NCI-H524 (cell line): ENCODE measurements at regions not wholly inside any gene's neighbourhood (a gene's known extent, or its start where the extent isn't known, plus 50 kb on each side); places are given as distances from the start of the nearest gene placed in this dataset.
"Not testable (repeated sequence)": the region's sequence is repeated elsewhere in the genome, so short reads cannot be mapped to it uniquely, and the experiment has no call there.

ENCODE experiments used
- DNase-seq, 2 experiments: peaks; one replicate each; lab custom pipeline; 2025; lab: John Stamatoyannopoulos, UW

GRCh38 chr7:46071076-46071475 lies 150.0 kb upstream of the IGFBP3 start:
- no peak for DNase-seq

DNA sequence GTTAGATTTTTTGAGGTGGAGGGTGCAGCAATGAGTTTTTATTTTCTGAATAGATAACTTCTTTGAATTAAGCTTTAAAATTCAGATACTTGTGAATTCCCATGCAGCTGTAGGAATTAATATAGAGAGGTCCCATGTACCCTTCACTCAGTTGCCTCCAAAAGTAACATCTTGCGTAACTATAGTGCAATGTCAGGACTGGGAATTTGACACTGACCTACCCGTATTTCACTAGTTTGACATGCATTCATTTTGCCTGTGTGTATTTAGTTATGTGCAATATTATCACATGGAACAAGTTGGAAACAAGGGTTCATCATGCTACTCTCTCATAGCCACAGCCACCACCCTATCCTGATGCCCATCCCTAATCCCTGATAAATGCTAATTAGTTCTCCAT lies 147.1 kb upstream of the IGFBP3 start:
- no peak for DNase-seq

DNA sequence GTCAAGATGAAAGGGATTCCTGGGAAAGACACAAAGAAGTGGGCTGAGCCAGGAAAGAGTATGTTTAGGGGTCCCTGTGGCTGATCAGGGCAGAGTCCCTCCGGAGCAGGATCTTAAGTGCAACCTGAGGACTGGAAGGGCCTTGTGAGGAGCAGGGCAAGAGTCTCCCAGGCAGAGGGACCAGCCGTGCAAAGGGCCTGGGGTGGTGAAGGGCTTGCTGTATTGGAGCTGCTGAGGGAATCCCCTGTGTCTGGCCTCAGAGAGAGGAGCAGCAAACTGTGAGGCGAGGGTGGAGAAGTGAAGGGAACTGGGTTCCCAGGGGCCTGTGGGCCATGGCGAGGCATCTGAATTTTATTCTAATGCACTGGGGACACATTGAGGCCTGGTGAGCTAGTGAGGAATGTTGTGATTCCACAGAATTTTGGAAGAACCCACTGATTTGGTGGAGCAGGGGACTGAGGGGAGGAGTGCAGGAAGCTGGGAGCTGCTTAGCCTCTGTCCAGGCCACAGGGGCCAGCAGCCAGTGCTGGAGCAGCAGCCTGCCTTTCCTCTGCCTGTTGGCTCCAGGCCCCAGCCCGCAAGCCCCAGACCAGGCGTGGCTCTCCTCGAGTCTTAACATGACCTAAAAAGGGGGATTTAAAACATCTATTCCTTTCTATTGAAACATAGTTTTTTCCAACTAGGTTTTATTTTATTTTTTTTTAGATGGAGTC lies 138.4 kb upstream of the IGFBP3 start:
- no peak for DNase-seq

DNA sequence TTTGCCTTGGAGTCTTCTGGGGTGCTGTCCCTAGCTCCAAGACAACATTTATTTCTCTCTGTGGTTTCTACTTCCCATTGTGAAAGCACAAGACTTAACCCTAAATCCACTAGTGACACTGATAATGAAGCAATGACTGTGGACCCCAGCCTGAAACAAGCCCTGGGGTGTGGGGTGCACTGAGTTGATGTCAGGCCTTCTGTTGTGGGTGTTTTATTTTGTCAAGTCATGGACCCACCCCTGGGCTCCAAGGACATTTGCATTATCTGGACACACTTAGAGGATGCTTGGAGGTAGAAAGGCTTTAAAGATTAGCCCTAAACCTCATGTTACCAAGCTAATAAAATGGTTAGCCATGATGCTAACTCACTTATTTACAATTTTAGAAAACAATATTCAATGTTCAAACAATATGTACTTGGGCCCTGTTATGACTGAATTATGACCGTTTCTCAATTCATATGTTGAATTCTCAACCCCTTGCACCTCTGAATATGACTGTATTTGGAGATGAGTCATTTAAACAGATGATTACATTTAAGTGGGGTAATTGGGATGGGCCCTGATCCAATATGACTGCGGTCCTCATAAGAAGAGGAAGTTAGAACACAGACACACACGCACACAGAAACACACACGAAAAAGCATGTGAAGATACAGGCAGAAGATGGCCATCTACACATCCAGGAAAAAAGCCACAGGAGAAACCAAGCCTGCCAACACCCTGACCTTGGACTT lies 137.2 kb upstream of the IGFBP3 start:
- DNase-seq, result no peak

GRCh38 chr7:46054915-46055314 lies 133.8 kb upstream of the IGFBP3 start:
- no peak for DNase-seq

- no peak for DNase-seq
Measured at GRCh38 chr7:46054272-46054671, 133.2 kb upstream of the IGFBP3 start.

GRCh38 chr7:46047581-46047980 lies 126.5 kb upstream of the IGFBP3 start:
- no peak for DNase-seq

GRCh38 chr7:46043338-46043737 lies 122.3 kb upstream of the IGFBP3 start:
- peak; percentile 52 to 85 for DNase-seq

DNA sequence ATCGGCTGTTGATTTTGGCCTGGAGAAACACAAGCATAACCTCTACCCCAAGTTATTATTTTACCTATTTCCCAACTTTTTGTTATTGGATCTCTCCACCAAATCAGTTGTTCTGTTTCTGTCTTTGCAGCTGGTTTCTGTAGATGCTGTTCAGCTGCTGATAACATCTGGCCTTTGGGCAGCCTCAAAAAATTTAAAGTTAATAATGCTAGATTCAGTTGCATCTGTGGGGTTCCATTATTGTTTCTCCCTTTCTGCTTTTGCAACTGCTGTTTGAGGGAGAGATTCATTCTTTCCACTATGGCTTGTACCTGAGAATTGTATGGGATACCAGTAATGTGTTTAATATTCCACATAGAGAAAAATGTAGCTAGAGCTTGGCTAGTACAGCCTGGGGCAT lies 118.7 kb upstream of the IGFBP3 start:
- DNase-seq, result not testable (repeated sequence)

DNA sequence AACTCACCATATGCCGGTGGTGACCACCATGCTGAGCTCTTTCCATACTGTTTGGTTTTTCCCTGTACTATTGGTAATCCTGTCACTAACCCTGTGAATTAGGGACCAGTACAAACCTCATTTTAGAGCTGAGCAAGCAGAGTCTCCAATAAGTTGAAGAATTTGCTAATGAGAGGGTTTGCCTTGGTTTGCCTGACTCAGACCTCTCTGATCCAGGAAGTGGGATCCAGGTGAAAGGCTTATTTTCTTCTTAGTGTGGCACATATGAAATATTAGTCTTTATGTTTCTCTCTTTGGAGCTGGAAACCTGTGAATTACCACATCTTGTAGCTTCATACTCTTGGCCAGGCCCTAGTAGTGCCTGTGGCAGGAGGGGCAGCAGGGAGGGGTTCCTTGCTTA lies 114.1 kb upstream of the IGFBP3 start:
- no peak for DNase-seq

- no peak for DNase-seq
Measured at GRCh38 chr7:46034056-46034768, 113.1 kb upstream of the IGFBP3 start.

GRCh38 chr7:46033592-46033991 lies 112.5 kb upstream of the IGFBP3 start:
- DNase-seq, result no peak

DNA sequence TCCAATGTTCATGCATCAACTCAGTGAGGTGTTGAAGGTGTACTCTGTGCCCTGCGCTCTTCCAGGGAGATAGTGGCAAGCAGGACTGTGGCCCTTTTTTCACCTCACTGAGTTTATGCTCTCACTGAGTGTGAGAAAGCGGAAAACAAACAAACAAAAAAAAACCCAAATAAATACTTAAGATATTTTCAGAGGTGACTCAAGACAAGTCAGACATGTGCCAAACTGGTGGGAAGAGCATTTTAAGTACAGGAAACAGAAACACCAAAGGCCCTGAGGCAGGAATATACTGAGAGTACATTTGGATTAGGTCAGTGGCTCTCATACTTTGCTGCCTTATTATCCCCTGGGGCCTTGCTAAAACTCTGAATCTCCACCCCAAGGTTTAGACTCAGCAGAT lies 111.9 kb upstream of the IGFBP3 start:
- no peak for DNase-seq

DNA sequence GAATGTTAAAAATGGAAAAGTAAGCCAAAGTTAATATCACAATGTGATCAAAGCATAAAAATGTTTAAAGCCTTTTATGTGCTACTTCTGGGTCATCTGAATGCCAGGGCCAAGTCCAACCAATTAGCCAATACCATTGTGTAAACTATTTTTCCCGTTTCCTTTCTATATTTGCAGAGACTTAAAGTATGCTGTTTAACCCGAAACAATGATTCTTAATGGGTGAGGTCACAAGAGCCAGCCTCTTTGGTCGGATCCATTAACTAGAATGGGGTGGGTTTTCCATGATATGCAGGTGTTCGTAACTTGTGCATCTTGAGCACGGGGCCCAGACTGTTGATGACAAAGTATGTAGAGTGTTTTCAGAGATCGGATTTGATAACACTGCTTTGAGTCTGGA lies 111.3 kb upstream of the IGFBP3 start:
- no peak for DNase-seq

- no peak for DNase-seq
Measured at GRCh38 chr7:46029111-46029704, 108.1 kb upstream of the IGFBP3 start.

DNA sequence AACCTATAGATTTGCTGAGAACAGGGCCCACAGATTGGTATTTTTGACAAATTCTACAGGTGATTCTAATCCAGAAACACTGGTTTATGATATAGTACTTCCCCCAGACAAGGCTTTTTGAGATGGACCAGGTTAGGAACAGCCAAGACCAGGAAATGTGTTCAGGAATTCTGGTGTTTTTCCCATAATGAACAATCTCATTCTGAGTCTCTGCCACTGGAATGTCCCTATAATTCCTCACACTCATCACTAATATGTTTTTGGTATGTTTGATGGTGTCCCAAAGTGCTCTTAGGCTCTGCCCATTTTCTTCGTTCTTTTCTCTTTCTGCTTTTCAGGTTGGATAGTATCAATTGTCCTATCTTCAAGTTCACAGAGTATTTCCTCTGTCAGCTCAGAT lies 107.2 kb upstream of the IGFBP3 start:
- DNase-seq, result no peak

DNA sequence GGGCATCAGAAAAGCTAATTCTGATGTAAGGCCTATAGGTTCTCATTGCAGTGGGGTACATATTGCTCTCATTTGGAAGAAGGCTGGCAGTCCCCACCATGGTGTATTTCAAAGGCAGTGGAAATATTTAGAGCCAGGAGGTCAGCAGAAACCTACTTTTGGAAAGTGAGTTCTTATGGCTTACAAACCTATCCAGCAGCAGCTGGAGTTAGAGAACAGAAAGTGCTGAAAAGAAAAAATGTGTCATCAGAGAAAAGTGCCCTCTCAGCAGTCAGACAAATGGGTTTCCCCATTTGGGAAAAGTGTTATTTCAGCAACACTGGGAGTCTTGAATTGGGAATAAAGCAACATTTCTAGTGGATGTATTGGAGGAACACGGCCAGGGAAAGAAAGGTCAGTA lies 105.7 kb upstream of the IGFBP3 start:
- DNase-seq, result no peak

- DNase-seq, result peak; percentile 57 to 70
Measured at GRCh38 chr7:46024263-46024916, 103.3 kb upstream of the IGFBP3 start.

GRCh38 chr7:46022397-46022796 lies 101.3 kb upstream of the IGFBP3 start:
- no peak for DNase-seq

DNA sequence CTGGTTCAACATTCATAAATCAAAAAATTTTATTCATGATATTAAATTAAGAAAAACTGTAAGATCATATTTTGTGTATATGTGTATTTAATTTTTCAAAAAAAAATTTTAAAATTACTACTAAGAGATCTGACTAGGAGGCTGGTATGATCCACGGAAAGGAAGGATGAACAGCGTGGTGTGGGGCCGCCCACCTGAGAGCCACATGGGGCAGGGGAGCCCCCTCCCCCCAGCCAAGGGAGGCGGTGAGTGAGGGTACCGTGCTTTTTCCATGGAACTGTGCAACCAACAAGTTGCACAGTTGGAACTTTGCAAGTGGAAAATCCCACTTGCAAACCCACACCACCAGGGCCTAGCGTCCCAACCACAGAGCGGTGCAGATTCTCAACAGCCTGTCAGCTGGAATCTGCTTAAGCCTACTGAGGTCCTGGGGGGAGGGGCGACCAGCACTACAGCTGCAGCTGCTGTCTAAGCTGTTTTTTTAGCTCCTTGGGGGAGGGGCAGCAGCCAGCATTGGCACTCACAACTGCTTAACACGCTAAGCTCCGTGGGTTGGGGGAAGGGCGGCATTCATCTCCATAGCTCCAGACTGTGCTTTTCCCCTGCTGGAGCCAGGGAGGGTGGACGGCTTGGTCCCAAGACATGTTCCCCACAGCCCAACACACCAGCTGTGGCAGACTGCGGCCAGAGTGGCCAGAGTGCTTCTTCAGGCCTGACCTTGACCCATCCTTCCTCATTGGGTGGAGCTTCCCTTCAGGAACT lies 94.2 kb upstream of the IGFBP3 start:
- peak; percentile 96 to 99 for DNase-seq

GRCh38 chr7:46011501-46011900 lies 90.4 kb upstream of the IGFBP3 start:
- DNase-seq, result no peak
